Smooth muscle cell (in vitro differentiated cells): ENCODE measurements at regions not wholly inside any gene's neighbourhood (a gene's known extent, or its start where the extent isn't known, plus 50 kb on each side); places are given as distances from the start of the nearest gene placed in this dataset.

Source experiments
- DNase-seq: peaks from one replicate; lab custom pipeline; 2025; ENCODE audit not compliant: unreplicated experiment; lab: John Stamatoyannopoulos, UW
- H2AFZ ChIP-seq: fragments of 200-600 bp; sonication (generic); 2 replicates; pipeline ENCODE4 v1.6.0; 2016; ENCODE audit warnings: antibody characterized with exemption, low read depth, mild to moderate bottlenecking
- H3F3A ChIP-seq: fragments of 200-600 bp; sonication (generic); 2 replicates; pipeline ENCODE4 v1.6.0; 2017; ENCODE audit warnings: antibody characterized with exemption, low read depth
- H3K27ac ChIP-seq: fragments of 200-600 bp; sonication (generic); 2 replicates; pipeline ENCODE4 v1.5.1; 2016; ENCODE audit warnings: low read depth, mild to moderate bottlenecking
- H3K27me3 ChIP-seq: fragments of 200-600 bp; sonication (generic); 2 replicates; pipeline ENCODE4 v1.6.1; 2016; ENCODE audit warnings: low read depth, mild to moderate bottlenecking
- H3K36me3 ChIP-seq: fragments of 200-600 bp; sonication (generic); 2 replicates; pipeline ENCODE4 v1.5.1; 2016; ENCODE audit warnings: low read depth
- H3K4me1 ChIP-seq: fragments of 200-600 bp; sonication (generic); 2 replicates; pipeline ENCODE4 v1.5.1; 2016; ENCODE audit warnings: low read depth
- H3K4me2 ChIP-seq: fragments of 200-600 bp; sonication (generic); 2 replicates; pipeline ENCODE4 v1.6.0; 2016; ENCODE audit warnings: mild to moderate bottlenecking
- H3K4me3 ChIP-seq: fragments of 200-600 bp; sonication (generic); 2 replicates; pipeline ENCODE4 v1.5.1; 2016; ENCODE audit warnings: mild to moderate bottlenecking
- H3K79me2 ChIP-seq: fragments of 200-600 bp; sonication (generic); 2 replicates; pipeline ENCODE4 v1.6.0; 2016; ENCODE audit warnings: low read depth, mild to moderate bottlenecking
- H3K9ac ChIP-seq: fragments of 200-600 bp; sonication (generic); 2 replicates; pipeline ENCODE4 v1.6.0; 2016; ENCODE audit warnings: low read depth
- H3K9me3 ChIP-seq: fragments of 200-600 bp; sonication (generic); replicated peaks from 2 replicates; pipeline ENCODE4 v1.5.1; 2016; ENCODE audit warnings: low read depth
- H4K20me1 ChIP-seq: fragments of 200-600 bp; sonication (generic); 2 replicates; pipeline ENCODE4 v1.6.0; 2016; ENCODE audit warnings: low read depth
- WGBS: methylation state at CpG from one replicate; pipeline ENCODE4 v1.1.7; 2016; ENCODE audit warnings: low lambda C conversion rate; 5-methylcytosine and 5-hydroxymethylcytosine counted together
- TF ChIP-seq, protein P1 (sequence below): fragments of 200-600 bp; sonication (generic); IDR thresholded peaks from 2 replicates; pipeline ENCODE4 v1.5.1; 2017; ENCODE audit warnings: borderline replicate concordance, mild to moderate bottlenecking, antibody characterized with exemption; ENCODE audit not compliant: insufficient read depth, poor library complexity, severe bottlenecking

DNA sequence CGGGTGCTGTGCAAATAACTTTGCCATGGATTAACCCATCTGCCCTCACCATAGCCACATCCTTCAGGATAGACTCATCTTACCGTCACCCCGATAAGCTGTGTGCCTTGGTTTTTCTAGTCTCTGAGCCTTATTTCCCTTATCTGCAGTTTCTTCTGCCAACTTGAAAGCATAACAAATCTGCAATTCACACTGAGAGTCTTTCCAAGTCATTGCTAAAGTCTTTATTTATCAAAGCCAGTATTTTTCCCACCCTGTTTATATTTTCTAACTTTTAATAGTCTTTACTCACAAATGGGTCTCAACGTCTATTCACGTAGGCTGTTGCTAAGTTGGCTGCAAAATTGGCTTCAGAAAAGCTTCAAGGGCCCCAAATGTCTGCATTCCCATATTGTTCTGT is 61.6 kb upstream of the SUCLG2 start:
- Histone ChIP-seq H2AFZ (no peak overlapping the region), H3K4me3 (no peak overlapping the region), H3K4me1 (no peaks in the 10 kb centered on the region), H4K20me1 (no peaks in the 10 kb centered on the region), H3K27ac (peak overlapping the region; percentile 54), H3K79me2 (no peaks in the 10 kb centered on the region), H3K36me3 (no peaks in the 10 kb centered on the region), H3K27me3 (no peaks in the 10 kb centered on the region), H3F3A (peaks cover 11% of the 10 kb centered on the region), H3K4me2 (peak overlapping the region; percentile 73), H3K9me3 (no peaks in the 10 kb centered on the region), H3K9ac (no peak overlapping the region)
- WGBS: 21% methylated on average over 5 of the region's 5 CpGs
- TF ChIP-seq, protein P1, sequence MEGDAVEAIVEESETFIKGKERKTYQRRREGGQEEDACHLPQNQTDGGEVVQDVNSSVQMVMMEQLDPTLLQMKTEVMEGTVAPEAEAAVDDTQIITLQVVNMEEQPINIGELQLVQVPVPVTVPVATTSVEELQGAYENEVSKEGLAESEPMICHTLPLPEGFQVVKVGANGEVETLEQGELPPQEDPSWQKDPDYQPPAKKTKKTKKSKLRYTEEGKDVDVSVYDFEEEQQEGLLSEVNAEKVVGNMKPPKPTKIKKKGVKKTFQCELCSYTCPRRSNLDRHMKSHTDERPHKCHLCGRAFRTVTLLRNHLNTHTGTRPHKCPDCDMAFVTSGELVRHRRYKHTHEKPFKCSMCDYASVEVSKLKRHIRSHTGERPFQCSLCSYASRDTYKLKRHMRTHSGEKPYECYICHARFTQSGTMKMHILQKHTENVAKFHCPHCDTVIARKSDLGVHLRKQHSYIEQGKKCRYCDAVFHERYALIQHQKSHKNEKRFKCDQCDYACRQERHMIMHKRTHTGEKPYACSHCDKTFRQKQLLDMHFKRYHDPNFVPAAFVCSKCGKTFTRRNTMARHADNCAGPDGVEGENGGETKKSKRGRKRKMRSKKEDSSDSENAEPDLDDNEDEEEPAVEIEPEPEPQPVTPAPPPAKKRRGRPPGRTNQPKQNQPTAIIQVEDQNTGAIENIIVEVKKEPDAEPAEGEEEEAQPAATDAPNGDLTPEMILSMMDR: no peak
- DNase-seq: no peak

DNA sequence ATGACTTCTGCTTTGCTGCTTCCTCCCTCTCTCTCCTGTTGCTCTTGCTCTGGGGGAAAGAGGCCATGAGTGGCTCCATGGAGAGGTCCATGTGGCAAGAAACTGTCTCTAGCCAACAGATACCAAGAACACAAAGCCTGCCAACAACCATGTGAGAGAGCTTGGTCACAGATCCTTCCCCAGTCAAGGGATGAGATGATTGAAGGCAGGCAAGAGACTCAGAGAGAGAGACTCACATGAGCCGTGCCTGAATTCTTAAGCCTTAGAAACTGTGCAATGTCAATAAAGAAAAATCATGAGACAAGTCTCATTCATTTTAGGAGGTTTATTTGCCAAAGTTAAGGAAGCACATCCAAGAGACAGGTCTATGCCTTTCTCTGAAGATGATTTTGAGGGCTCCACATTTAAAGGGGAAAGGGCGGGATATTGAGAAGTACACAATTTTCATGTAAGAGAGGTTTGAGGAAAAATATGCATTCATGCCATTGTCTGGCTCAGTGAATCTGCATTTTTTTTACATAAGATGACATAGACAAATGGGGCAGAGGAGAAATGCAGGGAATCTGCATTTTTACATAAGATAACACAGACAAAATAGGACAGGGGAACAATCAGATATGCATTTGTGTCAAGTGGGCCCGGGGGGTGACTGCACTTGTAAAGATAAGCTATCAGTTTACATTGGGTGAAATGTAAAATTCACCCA is 59.5 kb upstream of the SUCLG2 start:
- no peak overlapping the region for H2AFZ ChIP-seq
- no peaks in the 10 kb centered on the region for H3K9me3 ChIP-seq
- no peaks in the 10 kb centered on the region for H3K27me3 ChIP-seq
- no peak overlapping the region for H3K4me3 ChIP-seq
- H4K20me1 ChIP-seq: no peaks in the 10 kb centered on the region
- H3K4me2 ChIP-seq: no peak overlapping the region
- WGBS: 53% methylated on average over 3 of the region's 3 CpGs
- TF ChIP-seq, protein P1: no peak
- H3K4me1 ChIP-seq: no peaks in the 10 kb centered on the region
- no peaks in the 10 kb centered on the region for H3K79me2 ChIP-seq
- no peak overlapping the region for H3K9ac ChIP-seq
- H3F3A ChIP-seq: peaks cover 11% of the 10 kb centered on the region
- no peaks in the 10 kb centered on the region for H3K36me3 ChIP-seq
- H3K27ac ChIP-seq: no peak overlapping the region
- no peak for DNase-seq

GRCh38 chr3:67712259-67712658 is 57.8 kb upstream of the SUCLG2 start:
- Histone ChIP-seq H3K9ac (no peak overlapping the region), H3F3A (peaks cover 11% of the 10 kb centered on the region), H3K4me3 (no peak overlapping the region), H3K4me1 (no peaks in the 10 kb centered on the region), H3K4me2 (no peak overlapping the region), H3K9me3 (no peaks in the 10 kb centered on the region), H3K27me3 (no peaks in the 10 kb centered on the region), H3K27ac (no peak overlapping the region), H3K79me2 (no peaks in the 10 kb centered on the region), H2AFZ (no peak overlapping the region), H3K36me3 (no peaks in the 10 kb centered on the region), H4K20me1 (no peaks in the 10 kb centered on the region)
- no peak for DNase-seq
- TF ChIP-seq, protein P1: no peak

DNA sequence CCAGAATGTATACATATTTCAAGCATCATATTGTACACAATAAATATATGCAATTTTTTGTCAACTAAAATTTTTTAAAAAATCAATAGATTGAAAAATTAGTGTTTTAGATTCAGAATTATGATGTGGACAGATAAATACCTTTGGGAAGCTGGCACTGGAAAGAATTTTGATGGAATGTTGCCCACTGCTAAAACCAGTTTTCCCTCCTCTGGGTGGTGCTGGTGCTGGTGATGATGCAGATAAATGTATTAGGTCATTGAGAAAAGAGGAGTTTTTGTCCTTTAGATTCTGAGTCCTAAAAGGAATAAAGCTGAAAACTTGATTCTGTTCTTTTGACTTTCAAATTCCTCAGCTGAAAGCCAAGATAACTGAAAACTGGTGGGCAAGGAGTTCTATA is 56.0 kb upstream of the SUCLG2 start:
- no peaks in the 10 kb centered on the region for H3K4me1 ChIP-seq
- no peak overlapping the region for H3K4me3 ChIP-seq
- no peak overlapping the region for H3K27ac ChIP-seq
- H3K36me3 ChIP-seq: no peaks in the 10 kb centered on the region
- H2AFZ ChIP-seq: no peak overlapping the region
- no peak overlapping the region for H3K4me2 ChIP-seq
- H4K20me1 ChIP-seq: no peaks in the 10 kb centered on the region
- DNase-seq: no peak
- TF ChIP-seq, protein P1: no peak
- no peaks in the 10 kb centered on the region for H3K27me3 ChIP-seq
- H3K9ac ChIP-seq: no peak overlapping the region
- H3F3A ChIP-seq: no peaks in the 10 kb centered on the region
- no peaks in the 10 kb centered on the region for H3K9me3 ChIP-seq
- no peaks in the 10 kb centered on the region for H3K79me2 ChIP-seq
